Hepatocyte (in vitro differentiated cells): ENCODE measurements at regions not wholly inside any gene's neighbourhood (a gene's known extent, or its start where the extent isn't known, plus 50 kb on each side); places are given as distances from the start of the nearest gene placed in this dataset.

Experiments
- EZH2 ChIP-seq: fragments of 200-600 bp; sonication (generic); IDR thresholded peaks from 2 replicates; pipeline ENCODE4 v1.6.1; 2016; ENCODE audit warnings: antibody characterized with exemption, mild to moderate bottlenecking, borderline replicate concordance
- TF ChIP-seq, protein P1 (sequence below): fragments of 200-600 bp; sonication (generic); IDR thresholded peaks from 2 replicates; pipeline ENCODE4 v1.5.1; 2016; ENCODE audit warnings: antibody characterized with exemption, mild to moderate bottlenecking; ENCODE audit not compliant: poor library complexity

GRCh38 chr18:5619376-5619775, 75.6 kb upstream of the EPB41L3 start:
- TF ChIP-seq, protein P1, sequence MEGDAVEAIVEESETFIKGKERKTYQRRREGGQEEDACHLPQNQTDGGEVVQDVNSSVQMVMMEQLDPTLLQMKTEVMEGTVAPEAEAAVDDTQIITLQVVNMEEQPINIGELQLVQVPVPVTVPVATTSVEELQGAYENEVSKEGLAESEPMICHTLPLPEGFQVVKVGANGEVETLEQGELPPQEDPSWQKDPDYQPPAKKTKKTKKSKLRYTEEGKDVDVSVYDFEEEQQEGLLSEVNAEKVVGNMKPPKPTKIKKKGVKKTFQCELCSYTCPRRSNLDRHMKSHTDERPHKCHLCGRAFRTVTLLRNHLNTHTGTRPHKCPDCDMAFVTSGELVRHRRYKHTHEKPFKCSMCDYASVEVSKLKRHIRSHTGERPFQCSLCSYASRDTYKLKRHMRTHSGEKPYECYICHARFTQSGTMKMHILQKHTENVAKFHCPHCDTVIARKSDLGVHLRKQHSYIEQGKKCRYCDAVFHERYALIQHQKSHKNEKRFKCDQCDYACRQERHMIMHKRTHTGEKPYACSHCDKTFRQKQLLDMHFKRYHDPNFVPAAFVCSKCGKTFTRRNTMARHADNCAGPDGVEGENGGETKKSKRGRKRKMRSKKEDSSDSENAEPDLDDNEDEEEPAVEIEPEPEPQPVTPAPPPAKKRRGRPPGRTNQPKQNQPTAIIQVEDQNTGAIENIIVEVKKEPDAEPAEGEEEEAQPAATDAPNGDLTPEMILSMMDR, result no peak
- TF ChIP-seq EZH2, result no peak
